HepG2 (cell line): ENCODE measurements at regions not wholly inside any gene's neighbourhood (a gene's known extent, or its start where the extent isn't known, plus 50 kb on each side); places are given as distances from the start of the nearest gene placed in this dataset.

Experiments
- MZF1 ChIP-seq: sonication (generic); formaldehyde crosslinking; IDR thresholded peaks from 2 replicates; pipeline ENCODE4 v1.8.1; 2023; ENCODE audit warnings: mild to moderate bottlenecking, missing genetic modification reagents, borderline replicate concordance
- NBN ChIP-seq: fragments of 450-650 bp; conservative IDR thresholded peaks from 2 replicates; pipeline ENCODE4 v1.6.1; 2017
- POLR2A ChIP-seq, 2 experiments: IDR thresholded peaks; 2 replicates each; pipeline ENCODE4 v1.6.1; 2011; ENCODE audit warnings: low read depth in 2 of 2, low read length in 2 of 2, mild to moderate bottlenecking in 1 of 2, moderate library complexity in 1 of 2; ENCODE audit not compliant: insufficient read depth in 1 of 2
- RAD51 ChIP-seq: fragments of 450-650 bp; IDR thresholded peaks from 2 replicates; pipeline ENCODE4 v1.6.1; 2016; ENCODE audit warnings: borderline replicate concordance
- RNF2 ChIP-seq: fragments of 450-650 bp; conservative IDR thresholded peaks from 2 replicates; pipeline ENCODE4 v1.6.1; 2016; ENCODE audit warnings: low read depth
- SIN3A ChIP-seq: IDR thresholded peaks from 2 replicates; pipeline ENCODE4 v1.6.1; 2011; ENCODE audit warnings: low read depth, mild to moderate bottlenecking, control low read depth, low read length, borderline replicate concordance
- ZNF605 ChIP-seq: sonication (generic); formaldehyde crosslinking; IDR thresholded peaks from 2 replicates; pipeline ENCODE4 v1.8.0; 2022; ENCODE audit warnings: mild to moderate bottlenecking, missing genetic modification reagents
- TF ChIP-seq, protein P1 (sequence below): IDR thresholded peaks from 2 replicates; pipeline ENCODE4 v1.6.1; 2016; ENCODE audit warnings: mild to moderate bottlenecking, missing biosample characterization, missing genetic modification reagents

DNA sequence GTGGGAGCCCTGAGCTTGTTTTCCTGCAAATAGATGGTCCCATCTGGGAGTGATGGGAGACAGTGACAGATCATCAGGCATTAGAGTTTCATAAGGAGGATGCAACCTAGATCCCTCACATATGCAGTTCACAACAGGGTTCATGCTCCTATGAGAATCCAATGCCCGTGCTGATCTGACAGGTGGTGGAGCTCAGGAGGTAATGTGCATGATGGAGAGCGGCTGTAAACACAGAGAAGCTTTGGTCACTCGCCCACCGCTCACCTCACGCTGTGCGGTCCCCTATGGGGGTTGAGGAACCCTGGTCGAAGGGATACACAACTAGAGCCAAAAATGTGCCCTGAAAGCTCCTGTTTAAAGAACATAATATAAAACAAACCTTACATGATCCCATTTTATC is 88.5 kb upstream of the CREB5 start:
- TF ChIP-seq, protein P1, sequence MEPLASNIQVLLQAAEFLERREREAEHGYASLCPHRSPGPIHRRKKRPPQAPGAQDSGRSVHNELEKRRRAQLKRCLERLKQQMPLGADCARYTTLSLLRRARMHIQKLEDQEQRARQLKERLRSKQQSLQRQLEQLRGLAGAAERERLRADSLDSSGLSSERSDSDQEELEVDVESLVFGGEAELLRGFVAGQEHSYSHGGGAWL (CRISPR knock-in tag), result no peak
- no peak for TF ChIP-seq NBN
- no peak for TF ChIP-seq ZNF605 (CRISPR knock-in tag)
- TF ChIP-seq RNF2, result no peak
- no peak for TF ChIP-seq MZF1
- no peak for TF ChIP-seq SIN3A
- no peak for TF ChIP-seq RAD51
- TF ChIP-seq POLR2A (IDR thresholded peaks at IDR 0.05; ENCODE audit: insufficient read depth in 1 of 2, low read depth in 2 of 2, low read length in 2 of 2), result no peak
